NB4 (cell line): ENCODE measurements at regions not wholly inside any gene's neighbourhood (a gene's known extent, or its start where the extent isn't known, plus 50 kb on each side); places are given as distances from the start of the nearest gene placed in this dataset.

Experiments
- DNase-seq: peaks from one replicate; pipeline ENCODE4 v3.0.0; 2010; ENCODE audit warnings: low read depth
- H3K4me3 ChIP-seq: one replicate; pipeline ENCODE4 v1.5.1; 2011; ENCODE audit warnings: mild to moderate bottlenecking, low read depth, low read length, moderate library complexity
- MAX ChIP-seq: IDR thresholded peaks from 2 replicates; pipeline ENCODE4 v1.6.1; 2011; ENCODE audit warnings: low read depth, low read length
- MYC ChIP-seq: IDR thresholded peaks from 2 replicates; pipeline ENCODE4 v1.6.1; 2011; ENCODE audit warnings: low read depth, low read length
- POLR2A ChIP-seq: IDR thresholded peaks from 2 replicates; pipeline ENCODE4 v1.6.1; 2011; ENCODE audit warnings: mild to moderate bottlenecking; ENCODE audit not compliant: insufficient read length; ENCODE audit errors: extremely low read depth
- TF ChIP-seq, protein P1 (sequence below): IDR thresholded peaks from one replicate; pipeline ENCODE4 v1.5.1; 2012; ENCODE audit warnings: low read depth, low read length

GRCh38 chr17:13403982-13404946, 197.5 kb downstream of the HS3ST3A1 start:
- no peak overlapping the region for H3K4me3 ChIP-seq
- DNase-seq: no peak
- no peak for TF ChIP-seq MYC
- TF ChIP-seq MAX: no peak
- TF ChIP-seq POLR2A: no peak
- TF ChIP-seq, protein P1, sequence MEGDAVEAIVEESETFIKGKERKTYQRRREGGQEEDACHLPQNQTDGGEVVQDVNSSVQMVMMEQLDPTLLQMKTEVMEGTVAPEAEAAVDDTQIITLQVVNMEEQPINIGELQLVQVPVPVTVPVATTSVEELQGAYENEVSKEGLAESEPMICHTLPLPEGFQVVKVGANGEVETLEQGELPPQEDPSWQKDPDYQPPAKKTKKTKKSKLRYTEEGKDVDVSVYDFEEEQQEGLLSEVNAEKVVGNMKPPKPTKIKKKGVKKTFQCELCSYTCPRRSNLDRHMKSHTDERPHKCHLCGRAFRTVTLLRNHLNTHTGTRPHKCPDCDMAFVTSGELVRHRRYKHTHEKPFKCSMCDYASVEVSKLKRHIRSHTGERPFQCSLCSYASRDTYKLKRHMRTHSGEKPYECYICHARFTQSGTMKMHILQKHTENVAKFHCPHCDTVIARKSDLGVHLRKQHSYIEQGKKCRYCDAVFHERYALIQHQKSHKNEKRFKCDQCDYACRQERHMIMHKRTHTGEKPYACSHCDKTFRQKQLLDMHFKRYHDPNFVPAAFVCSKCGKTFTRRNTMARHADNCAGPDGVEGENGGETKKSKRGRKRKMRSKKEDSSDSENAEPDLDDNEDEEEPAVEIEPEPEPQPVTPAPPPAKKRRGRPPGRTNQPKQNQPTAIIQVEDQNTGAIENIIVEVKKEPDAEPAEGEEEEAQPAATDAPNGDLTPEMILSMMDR: no peak

DNA sequence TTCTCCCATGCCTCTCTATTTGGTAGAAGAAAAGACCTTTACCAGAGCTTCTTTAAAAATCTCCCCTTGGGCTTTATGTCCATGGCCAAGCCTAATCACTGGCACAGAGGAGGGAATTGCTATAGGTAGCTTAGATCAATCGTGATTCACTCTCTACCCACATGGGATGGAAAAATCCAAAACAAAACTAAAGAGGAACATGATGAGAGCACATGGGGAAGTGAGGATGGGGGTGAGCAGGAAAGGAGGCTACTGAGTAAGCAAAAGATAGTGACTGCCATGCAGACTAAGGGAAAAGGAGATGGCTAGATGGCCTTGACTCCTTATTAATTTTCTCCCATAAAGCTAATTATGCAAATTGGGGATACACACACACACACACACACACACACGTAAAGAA, 201.2 kb downstream of the HS3ST3A1 start:
- TF ChIP-seq MYC (no peak), MAX (no peak)
- no peak for DNase-seq
- no peak overlapping the region for H3K4me3 ChIP-seq

DNA sequence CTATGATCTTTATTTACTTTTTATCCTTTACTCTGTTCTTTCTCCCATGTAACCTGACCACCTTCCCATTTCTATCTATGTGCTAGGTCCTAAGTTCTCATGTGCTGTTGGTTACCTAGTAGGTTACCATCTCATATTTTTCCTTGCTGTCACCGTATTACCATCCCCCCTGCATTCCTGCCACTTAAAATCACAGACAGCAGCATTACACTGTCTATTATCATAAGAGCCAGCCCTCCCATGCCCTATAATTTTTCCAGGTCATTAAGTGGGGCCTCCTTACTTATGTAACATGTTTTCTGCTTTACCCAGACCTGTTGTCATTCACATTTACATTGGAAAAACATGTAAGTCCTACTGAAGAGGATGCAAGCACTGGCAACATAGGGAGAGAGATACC, 202.9 kb downstream of the HS3ST3A1 start:
- DNase-seq: no peak
- no peak overlapping the region for H3K4me3 ChIP-seq
- TF ChIP-seq, protein P1: no peak
- TF ChIP-seq MAX (no peak), MYC (no peak), POLR2A (no peak)

- no peak for DNase-seq
- TF ChIP-seq, protein P1: no peak
- TF ChIP-seq POLR2A (no peak), MYC (no peak), MAX (no peak)
- no peak overlapping the region for H3K4me3 ChIP-seq
Observed at GRCh38 chr17:13398091-13398490, 203.6 kb downstream of the HS3ST3A1 start.

DNA sequence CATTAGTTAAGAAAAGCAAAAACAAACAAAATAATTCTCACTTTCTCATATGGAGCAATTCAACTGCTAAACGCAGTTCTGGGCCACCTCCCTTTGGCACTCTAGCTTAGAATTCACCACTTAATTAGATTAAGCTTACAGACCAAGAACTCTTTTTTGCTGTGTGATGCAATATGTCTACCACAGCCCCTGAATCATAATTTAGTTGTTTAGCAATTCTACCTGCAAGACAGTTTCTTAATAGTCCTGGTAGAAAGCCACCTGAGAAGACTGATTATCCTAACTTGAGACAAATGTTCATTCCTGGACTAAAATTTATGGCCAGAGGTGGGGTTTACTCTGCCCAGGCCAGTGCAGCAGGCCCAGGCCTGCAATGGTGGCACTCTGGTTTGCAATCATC, 205.9 kb downstream of the HS3ST3A1 start:
- TF ChIP-seq, protein P1: no peak
- no peak for TF ChIP-seq MAX
- no peak for TF ChIP-seq MYC
- no peak for TF ChIP-seq POLR2A
- DNase-seq: peak; percentile 10
- no peak overlapping the region for H3K4me3 ChIP-seq

DNA sequence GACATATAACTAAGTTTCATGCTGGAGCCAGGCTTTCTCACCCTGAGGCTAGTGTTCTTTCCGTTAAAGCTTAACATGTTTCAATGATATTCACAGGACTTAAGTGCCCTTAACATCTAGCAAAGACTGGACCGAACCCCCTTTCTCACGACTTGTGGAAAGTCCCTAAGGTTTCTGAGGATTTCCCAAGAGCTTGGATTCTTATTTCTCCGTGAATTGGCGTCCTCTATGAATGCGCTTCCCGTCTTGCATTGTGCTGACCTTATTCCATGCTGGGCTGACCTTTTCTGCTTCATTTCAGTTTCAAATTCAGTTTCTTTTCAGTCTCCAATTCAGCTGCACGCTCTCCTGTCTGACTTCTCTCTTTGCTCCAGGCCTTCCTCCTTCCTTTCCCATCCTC, 206.4 kb downstream of the HS3ST3A1 start:
- no peak for DNase-seq
- TF ChIP-seq POLR2A: no peak
- TF ChIP-seq, protein P1: no peak
- TF ChIP-seq MYC: no peak
- no peak for TF ChIP-seq MAX
- H3K4me3 ChIP-seq: no peak overlapping the region
